ENCODE measurements at regions not wholly inside any gene's neighbourhood (a gene's known extent, or its start where the extent isn't known, plus 50 kb on each side); places are given as distances from the start of the nearest gene placed in this dataset.

- intact Hi-C loops (cut with DNase I; ENCODE audit: low total_unique reads) = no loop called here
- H3K4me3 ChIP-seq = no peak overlapping the region
- no peaks in the 10 kb centered on the region for H3K36me3 ChIP-seq
- H3K27me3 ChIP-seq = no peaks in the 10 kb centered on the region
- no peaks in the 10 kb centered on the region for H3K4me1 ChIP-seq
- H3K27ac ChIP-seq = no peak overlapping the region
- ATAC-seq (no peak), DNase-seq (no peak)
- H3K9me3 ChIP-seq = no peaks in the 10 kb centered on the region
- TF ChIP-seq CTCF (IDR thresholded peaks at IDR 0.05 in 4 of 5, conservative IDR thresholded peaks at IDR 0.05 in 1 of 5) (no peak), POLR2A (IDR thresholded peaks at IDR 0.05) (no peak)
- in situ Hi-C loops (cut with MboI; ENCODE audit: low sequenced_read_pairs in 4 of 4) = loop anchor here in 2 of 4 donors (25.0 kb wide), 2 partner anchors 594 to 719 kb away; partner anchors contain the start of gene XYLT1 (in 1 of the 2)
Observed at GRCh38 chr16:16868727-16869126, 489.8 kb downstream of the NPIPA7 start.

- in situ Hi-C loops (cut with MboI; ENCODE audit: low sequenced_read_pairs in 4 of 4) = loop anchor here in 2 of 4 donors (25.0 kb wide), 2 partner anchors 593 to 718 kb away; partner anchors contain the start of gene XYLT1 (in 1 of the 2)
Observed at GRCh38 chr16:16869746-16870145, 490.8 kb downstream of the NPIPA7 start.

GRCh38 chr16:16871196-16871595 lies 492.3 kb downstream of the NPIPA7 start:
- no peak overlapping the region for H3K4me3 ChIP-seq
- intact Hi-C loops (cut with DNase I; ENCODE audit: low total_unique reads) = no loop called here
- H3K27me3 ChIP-seq = no peaks in the 10 kb centered on the region
- no peaks in the 10 kb centered on the region for H3K36me3 ChIP-seq
- in situ Hi-C loops (cut with MboI; ENCODE audit: low sequenced_read_pairs in 4 of 4) = loop anchor here in 2 of 4 donors (25.0 kb wide), 2 partner anchors 591 to 716 kb away; partner anchors contain the start of gene XYLT1 (in 1 of the 2)
- H3K9me3 ChIP-seq = no peaks in the 10 kb centered on the region
- no peaks in the 10 kb centered on the region for H3K4me1 ChIP-seq
- no peak overlapping the region for H3K27ac ChIP-seq
- DNase-seq = no peak
- TF ChIP-seq CTCF (IDR thresholded peaks at IDR 0.05 in 4 of 5, conservative IDR thresholded peaks at IDR 0.05 in 1 of 5) (no peak), POLR2A (IDR thresholded peaks at IDR 0.05) (no peak)
- no peak for ATAC-seq

More at GRCh38 chr16:16869746-16870145, 490.8 kb downstream of the NPIPA7 start:
- Histone ChIP-seq H3K27ac (no peak overlapping the region), H3K4me1 (no peaks in the 10 kb centered on the region), H3K4me3 (no peak overlapping the region), H3K27me3 (no peaks in the 10 kb centered on the region), H3K9me3 (no peaks in the 10 kb centered on the region), H3K36me3 (no peaks in the 10 kb centered on the region)
- TF ChIP-seq CTCF (IDR thresholded peaks at IDR 0.05 in 4 of 5, conservative IDR thresholded peaks at IDR 0.05 in 1 of 5) = no peak
- TF ChIP-seq POLR2A (IDR thresholded peaks at IDR 0.05) = no peak
- DNase-seq (no peak), ATAC-seq (no peak)
- intact Hi-C loops (cut with DNase I; ENCODE audit: low total_unique reads) = no loop called here

GRCh38 chr16:16877061-16877460 lies 498.1 kb downstream of the NPIPA7 start:
- ATAC-seq (no peak), DNase-seq (no peak)
- intact Hi-C loops (cut with DNase I; ENCODE audit: low total_unique reads) (no loop called here), in situ Hi-C loops (cut with MboI; ENCODE audit: low sequenced_read_pairs in 4 of 4) (no loop called here)
- Histone ChIP-seq H3K27me3 (no peaks in the 10 kb centered on the region), H3K27ac (no peak overlapping the region), H3K4me1 (no peaks in the 10 kb centered on the region), H3K4me3 (no peak overlapping the region), H3K9me3 (no peaks in the 10 kb centered on the region), H3K36me3 (no peaks in the 10 kb centered on the region)
- no peak for TF ChIP-seq POLR2A (IDR thresholded peaks at IDR 0.05)
- no peak for TF ChIP-seq CTCF (IDR thresholded peaks at IDR 0.05 in 4 of 5, conservative IDR thresholded peaks at IDR 0.05 in 1 of 5)

All from gastrocnemius medialis (tissue), 4 donors.